SK-N-SH treated with all-trans-retinoic acid at 6 μM for 48 hours (cell line): ENCODE measurements at regions not wholly inside any gene's neighbourhood (a gene's known extent, or its start where the extent isn't known, plus 50 kb on each side); places are given as distances from the start of the nearest gene placed in this dataset.

Experiments used
- ATAC-seq: fragments of 200-7000 bp; cut with Tn5 transposase; 3 replicates; pipeline ENCODE4 v1.9.1; 2020; ENCODE audit warnings: mild to moderate bottlenecking, moderate library complexity
- ARNTL ChIP-seq: fragments of 450-650 bp; formaldehyde crosslinking; IDR thresholded peaks from 2 replicates; pipeline ENCODE4 v1.5.0; 2020; ENCODE audit warnings: low read depth, mild to moderate bottlenecking, moderate library complexity, borderline replicate concordance
- BACH2 ChIP-seq: fragments of 250-450 bp; sonication (Bioruptor Pico); IDR thresholded peaks from 2 replicates; pipeline ENCODE4 v1.9.0; 2021; ENCODE audit warnings: mild to moderate bottlenecking, borderline replicate concordance
- CREB5 ChIP-seq: fragments of 250-450 bp; sonication (Bioruptor Pico); IDR thresholded peaks from 2 replicates; pipeline ENCODE4 v1.5.1; 2020; ENCODE audit warnings: low read depth, mild to moderate bottlenecking, moderate library complexity
- CSRNP3 ChIP-seq: fragments of 250-450 bp; sonication (Bioruptor Pico); IDR thresholded peaks from 2 replicates; pipeline ENCODE4 v1.5.1; 2021; ENCODE audit warnings: mild to moderate bottlenecking, moderate library complexity
- ESRRG ChIP-seq: fragments of 250-450 bp; sonication (Bioruptor Pico); IDR thresholded peaks from 2 replicates; pipeline ENCODE4 v1.6.1; 2021; ENCODE audit warnings: mild to moderate bottlenecking
- GLIS3 ChIP-seq: fragments of 250-450 bp; sonication (Bioruptor Pico); IDR thresholded peaks from 2 replicates; pipeline ENCODE4 v1.5.0; 2020; ENCODE audit warnings: mild to moderate bottlenecking, moderate library complexity
- OSR1 ChIP-seq: fragments of 250-450 bp; sonication (Bioruptor Pico); IDR thresholded peaks from 2 replicates; pipeline ENCODE4 v1.8.0; 2022; ENCODE audit warnings: moderate library complexity, mild to moderate bottlenecking, inconsistent platforms
- PATZ1 ChIP-seq: fragments of 250-450 bp; sonication (Bioruptor Pico); IDR thresholded peaks from 2 replicates; pipeline ENCODE4 v1.8.0; 2020; ENCODE audit warnings: mild to moderate bottlenecking, moderate library complexity, borderline replicate concordance
- POU6F1 ChIP-seq: fragments of 250-450 bp; sonication (Bioruptor Pico); IDR thresholded peaks from 2 replicates; pipeline ENCODE4 v1.8.0; 2021; ENCODE audit warnings: low read depth, mild to moderate bottlenecking, moderate library complexity, borderline replicate concordance
- PPARA ChIP-seq: fragments of 250-450 bp; sonication (Bioruptor Pico); IDR thresholded peaks from 2 replicates; pipeline ENCODE4 v1.5.0; 2020; ENCODE audit warnings: mild to moderate bottlenecking, borderline replicate concordance
- RARB ChIP-seq: fragments of 250-450 bp; sonication (Bioruptor Pico); IDR thresholded peaks from 2 replicates; pipeline ENCODE4 v1.8.0; 2021; ENCODE audit warnings: mild to moderate bottlenecking, moderate library complexity
- SNAI2 ChIP-seq: fragments of 250-450 bp; sonication (Bioruptor Pico); IDR thresholded peaks from 2 replicates; pipeline ENCODE4 v1.5.0; 2020; ENCODE audit warnings: mild to moderate bottlenecking, moderate library complexity
- TCF4 ChIP-seq: fragments of 250-450 bp; sonication (Bioruptor Pico); IDR thresholded peaks from 2 replicates; pipeline ENCODE4 v1.8.0; 2021; ENCODE audit warnings: mild to moderate bottlenecking, moderate library complexity, borderline replicate concordance
- TOX ChIP-seq: fragments of 250-450 bp; sonication (Bioruptor Pico); IDR thresholded peaks from 2 replicates; pipeline ENCODE4 v1.8.0; 2021; ENCODE audit warnings: mild to moderate bottlenecking, moderate library complexity, borderline replicate concordance
- TSHZ2 ChIP-seq: fragments of 250-450 bp; sonication (Bioruptor Pico); IDR thresholded peaks from 2 replicates; pipeline ENCODE4 v1.5.0; 2020; ENCODE audit warnings: mild to moderate bottlenecking, moderate library complexity
- ZC3H10 ChIP-seq: fragments of 250-450 bp; sonication (Bioruptor Pico); IDR thresholded peaks from 2 replicates; pipeline ENCODE4 v1.5.1; 2021; ENCODE audit warnings: mild to moderate bottlenecking, moderate library complexity
- ZFP3 ChIP-seq: fragments of 250-450 bp; sonication (Bioruptor Pico); IDR thresholded peaks from 2 replicates; pipeline ENCODE4 v1.5.0; 2020; ENCODE audit warnings: mild to moderate bottlenecking, moderate library complexity
- ZFP30 ChIP-seq: fragments of 450-650 bp; formaldehyde crosslinking; IDR thresholded peaks from 2 replicates; pipeline ENCODE4 v1.5.0; 2022; ENCODE audit warnings: mild to moderate bottlenecking, moderate library complexity
- ZNF565 ChIP-seq: fragments of 450-650 bp; formaldehyde crosslinking; conservative IDR thresholded peaks from 2 replicates; pipeline ENCODE4 v1.5.0; 2020; ENCODE audit warnings: low read depth, mild to moderate bottlenecking, moderate library complexity
- ZNF70 ChIP-seq: fragments of 450-650 bp; formaldehyde crosslinking; IDR thresholded peaks from 2 replicates; pipeline ENCODE4 v1.5.0; 2020; ENCODE audit warnings: mild to moderate bottlenecking, moderate library complexity
- ZNF8 ChIP-seq: fragments of 450-650 bp; formaldehyde crosslinking; IDR thresholded peaks from 2 replicates; pipeline ENCODE4 v1.5.0; 2020; ENCODE audit warnings: mild to moderate bottlenecking, moderate library complexity

GRCh38 chr3:130256821-130257340 lies 88.6 kb upstream of the COL6A5 start (continued):
- no peak for TF ChIP-seq TSHZ2 (CRISPR knock-in tag)
- no peak for TF ChIP-seq SNAI2
- no peak for TF ChIP-seq POU6F1 (CRISPR knock-in tag)

GRCh38 chr3:130258532-130258952 lies 86.9 kb upstream of the COL6A5 start:
- TF ChIP-seq PPARA (CRISPR knock-in tag), result no peak
- TF ChIP-seq ZNF565 (CRISPR knock-in tag), result no peak
- TF ChIP-seq POU6F1 (CRISPR knock-in tag), result no peak
- no peak for TF ChIP-seq ZNF70 (CRISPR knock-in tag)
- no peak for TF ChIP-seq PATZ1 (CRISPR knock-in tag)
- no peak for TF ChIP-seq CSRNP3 (CRISPR knock-in tag)
- TF ChIP-seq SNAI2, result no peak
- no peak for TF ChIP-seq ZFP30 (CRISPR knock-in tag)
- no peak for TF ChIP-seq OSR1 (CRISPR knock-in tag)
- TF ChIP-seq BACH2 (CRISPR knock-in tag), result no peak
- TF ChIP-seq CREB5, result no peak
- TF ChIP-seq ZFP3 (CRISPR knock-in tag), result no peak
- TF ChIP-seq ZC3H10 (CRISPR knock-in tag), result no peak
- no peak for TF ChIP-seq ESRRG
- TF ChIP-seq ZNF8 (CRISPR knock-in tag), result no peak
- TF ChIP-seq GLIS3 (CRISPR knock-in tag), result no peak
- no peak for TF ChIP-seq RARB (CRISPR knock-in tag)
- TF ChIP-seq ARNTL, result no peak
- ATAC-seq, result no peak

- no peak for TF ChIP-seq GLIS3 (CRISPR knock-in tag)
- TF ChIP-seq POU6F1 (CRISPR knock-in tag), result no peak
- no peak for TF ChIP-seq BACH2 (CRISPR knock-in tag)
- no peak for TF ChIP-seq ZNF565 (CRISPR knock-in tag)
- TF ChIP-seq ZFP30 (CRISPR knock-in tag), result no peak
- no peak for TF ChIP-seq TOX
- no peak for TF ChIP-seq CREB5
- TF ChIP-seq SNAI2, result no peak
- TF ChIP-seq PPARA (CRISPR knock-in tag), result no peak
- TF ChIP-seq ESRRG, result no peak
- TF ChIP-seq TCF4 (CRISPR knock-in tag), result no peak
- ATAC-seq, result no peak
These were observed 86.2 kb upstream of the COL6A5 start for GRCh38 chr3:130259166-130259874.
